CD4-positive, CD25-positive, alpha-beta regulatory T cell (primary cell): ENCODE measurements at regions not wholly inside any gene's neighbourhood (a gene's known extent, or its start where the extent isn't known, plus 50 kb on each side); places are given as distances from the start of the nearest gene placed in this dataset.

ENCODE experiments used
- ATAC-seq, 2 donors: fragments of 150-1000 bp; cut with Tn5 transposase; one replicate each; pipeline ENCODE4 v1.10.0; 2021; ENCODE audit warnings: low read depth in 2 of 2, moderate number of reproducible peaks in 2 of 2, moderate library complexity in 1 of 2
- DNase-seq, 3 donors: peaks; one replicate each; pipeline versions ENCODE4 v3.0.0 to v3.0.0-alpha.2; 2012 to 2022; ENCODE audit warnings: mixed read lengths in 1 of 3
- H3K27ac ChIP-seq: one replicate; pipeline ENCODE4 v1.7.0; 2013; ENCODE audit warnings: mild to moderate bottlenecking, low read length; ENCODE audit not compliant: insufficient read depth, poor library complexity, severe bottlenecking
- H3K27me3 ChIP-seq: one replicate; pipeline ENCODE4 v1.7.0; 2013; ENCODE audit warnings: low read length; ENCODE audit not compliant: control insufficient read depth, insufficient read depth
- H3K36me3 ChIP-seq: one replicate; pipeline ENCODE4 v1.7.0; 2013; ENCODE audit warnings: mild to moderate bottlenecking, low read length, moderate library complexity; ENCODE audit not compliant: control insufficient read depth, insufficient read depth
- H3K4me1 ChIP-seq: 2 replicates; pipeline ENCODE4 v1.7.0; 2013; ENCODE audit warnings: mild to moderate bottlenecking, low read length; ENCODE audit not compliant: insufficient read depth, control insufficient read depth, poor library complexity, severe bottlenecking
- H3K4me3 ChIP-seq: one replicate; pipeline ENCODE4 v1.7.0; 2013; ENCODE audit warnings: low read depth, mild to moderate bottlenecking, low read length, moderate library complexity
- H3K9me3 ChIP-seq, 2 experiments: 1 replicate in 1 of 2; 2 replicates in 1 of 2; pipeline ENCODE4 v1.7.0; 2013; ENCODE audit warnings: low read length in 2 of 2, mild to moderate bottlenecking in 1 of 2, moderate library complexity in 1 of 2; ENCODE audit not compliant: control insufficient read depth in 2 of 2
- H3K27ac Mint-ChIP-seq, 3 donors: one replicate each; pipeline ENCODE4 v1.8.0; 2020 to 2022; ENCODE audit warnings: mild to moderate bottlenecking in 3 of 3, mixed read lengths in 3 of 3, moderate library complexity in 2 of 3
- H3K27me3 Mint-ChIP-seq: one replicate; pipeline ENCODE4 v1.8.0; 2022; ENCODE audit warnings: mild to moderate bottlenecking, mixed read lengths
- H3K36me3 Mint-ChIP-seq: one replicate; pipeline ENCODE4 v1.8.0; 2020; ENCODE audit warnings: mixed read lengths
- H3K4me1 Mint-ChIP-seq, 4 donors: one replicate each; pipeline ENCODE4 v1.8.0; 2020 to 2022; ENCODE audit warnings: mixed read lengths in 4 of 4, mild to moderate bottlenecking in 1 of 4
- H3K4me3 Mint-ChIP-seq, 4 donors: one replicate each; pipeline ENCODE4 v1.8.0; 2020 to 2022; ENCODE audit warnings: mild to moderate bottlenecking in 4 of 4, mixed read lengths in 4 of 4, moderate library complexity in 3 of 4
- H3K9me3 Mint-ChIP-seq, 7 donors: one replicate each; pipeline ENCODE4 v1.8.0; 2020 to 2022; ENCODE audit warnings: mixed read lengths in 7 of 7, mild to moderate bottlenecking in 3 of 7, moderate library complexity in 2 of 7

DNA sequence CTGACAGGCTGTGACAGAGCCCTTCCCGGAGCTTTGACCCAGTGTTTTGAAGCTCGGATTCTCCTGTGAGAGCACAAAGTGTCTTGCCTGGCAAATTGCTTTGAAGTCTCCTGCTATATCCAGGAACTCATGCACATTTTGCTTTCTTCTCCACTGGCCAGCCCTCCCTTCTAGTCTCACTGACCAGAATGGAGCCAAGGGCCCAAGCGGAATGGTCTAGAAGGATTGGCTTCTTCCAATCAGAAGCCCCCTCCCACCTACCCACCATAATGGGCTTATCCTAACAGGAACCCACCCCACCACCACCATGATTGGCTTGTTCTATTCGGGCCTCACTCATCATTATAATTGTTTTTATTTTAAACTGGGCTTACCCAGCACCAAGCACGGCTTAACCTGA is 130.1 kb downstream of the PXDC1 start:
- Histone ChIP-seq H3K36me3 (no peaks in the 10 kb centered on the region), H3K4me1 (no peaks in the 10 kb centered on the region), H3K4me3 (no peak overlapping the region), H3K9me3 (no peaks in the 10 kb centered on the region), H3K27ac (no peak overlapping the region), H3K27me3 (peaks cover 2% of the 10 kb centered on the region)
- Mint-ChIP-seq H3K9me3 (peaks cover 0 to 3% (median 0%) of the 10 kb centered on the region in 7 donors), H3K4me1 (peaks cover 0 to 6% (median 0%) of the 10 kb centered on the region in 4 donors), H3K36me3 (no peaks in the 10 kb centered on the region), H3K4me3 (no peak overlapping the region), H3K27me3 (peaks cover 35% of the 10 kb centered on the region), H3K27ac (no peak overlapping the region)
- DNase-seq (no peak), ATAC-seq (no peak)

DNA sequence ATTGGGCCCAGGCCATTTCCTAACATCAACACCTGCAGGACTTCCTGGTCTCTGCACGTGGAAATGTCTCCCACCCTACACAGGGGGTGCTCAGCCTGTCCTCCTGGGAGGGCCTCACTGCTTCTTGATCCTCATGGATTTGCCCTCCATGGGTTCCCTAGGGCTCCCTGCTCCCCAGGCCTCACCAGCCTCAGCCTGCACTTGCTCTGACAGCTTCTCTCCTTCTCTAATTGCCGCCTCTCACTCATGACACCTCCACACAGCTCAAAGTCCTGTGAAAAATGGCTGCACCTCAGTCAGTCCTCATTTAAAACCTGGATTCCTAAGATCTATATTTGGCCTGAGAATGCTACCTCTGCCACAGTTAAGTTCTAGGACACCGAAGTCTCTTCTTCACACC is 130.6 kb downstream of the PXDC1 start:
- peaks cover 0 to 3% (median 0%) of the 10 kb centered on the region in 7 donors for H3K9me3 Mint-ChIP-seq
- no peak overlapping the region for H3K27ac ChIP-seq
- H3K9me3 ChIP-seq: no peaks in the 10 kb centered on the region
- peaks cover 32% of the 10 kb centered on the region for H3K27me3 Mint-ChIP-seq
- no peak overlapping the region for H3K4me3 ChIP-seq
- peaks cover 2% of the 10 kb centered on the region for H3K27me3 ChIP-seq
- no peak for ATAC-seq
- no peak for DNase-seq
- H3K4me1 Mint-ChIP-seq: peaks cover 0 to 6% (median 0%) of the 10 kb centered on the region in 4 donors
- H3K4me3 Mint-ChIP-seq: no peak overlapping the region
- H3K36me3 ChIP-seq: no peaks in the 10 kb centered on the region
- H3K4me1 ChIP-seq: no peaks in the 10 kb centered on the region
- no peaks in the 10 kb centered on the region for H3K36me3 Mint-ChIP-seq
- H3K27ac Mint-ChIP-seq: no peak overlapping the region

DNA sequence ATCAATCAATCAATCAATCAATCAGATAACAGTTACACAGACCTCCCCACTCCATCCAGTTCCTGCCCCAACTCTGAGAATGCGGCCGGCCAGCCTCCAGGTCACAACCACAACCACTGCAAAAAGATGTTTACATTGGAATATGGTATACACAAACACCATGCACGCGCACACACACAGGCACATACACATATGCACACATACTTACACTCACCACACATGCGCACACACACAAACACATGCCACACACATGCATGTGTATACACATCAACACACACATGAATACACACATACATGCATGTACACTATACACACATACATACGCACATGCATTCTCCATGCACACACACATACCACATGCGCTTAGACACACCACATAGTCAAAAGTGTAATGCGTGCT is 131.1 kb downstream of the PXDC1 start:
- no peaks in the 10 kb centered on the region for H3K4me1 ChIP-seq
- no peaks in the 10 kb centered on the region for H3K36me3 ChIP-seq
- H3K4me3 Mint-ChIP-seq: no peak overlapping the region
- H3K9me3 Mint-ChIP-seq: peaks cover 0 to 3% (median 0%) of the 10 kb centered on the region in 7 donors
- no peak overlapping the region for H3K4me3 ChIP-seq
- H3K27ac ChIP-seq: no peak overlapping the region
- DNase-seq (no peak), ATAC-seq (no peak)
- peaks cover 2% of the 10 kb centered on the region for H3K27me3 ChIP-seq
- H3K36me3 Mint-ChIP-seq: no peaks in the 10 kb centered on the region
- peaks cover 0 to 6% (median 0%) of the 10 kb centered on the region in 4 donors for H3K4me1 Mint-ChIP-seq
- H3K9me3 ChIP-seq: no peaks in the 10 kb centered on the region
- no peak overlapping the region for H3K27ac Mint-ChIP-seq
- peaks cover 31% of the 10 kb centered on the region for H3K27me3 Mint-ChIP-seq

DNA sequence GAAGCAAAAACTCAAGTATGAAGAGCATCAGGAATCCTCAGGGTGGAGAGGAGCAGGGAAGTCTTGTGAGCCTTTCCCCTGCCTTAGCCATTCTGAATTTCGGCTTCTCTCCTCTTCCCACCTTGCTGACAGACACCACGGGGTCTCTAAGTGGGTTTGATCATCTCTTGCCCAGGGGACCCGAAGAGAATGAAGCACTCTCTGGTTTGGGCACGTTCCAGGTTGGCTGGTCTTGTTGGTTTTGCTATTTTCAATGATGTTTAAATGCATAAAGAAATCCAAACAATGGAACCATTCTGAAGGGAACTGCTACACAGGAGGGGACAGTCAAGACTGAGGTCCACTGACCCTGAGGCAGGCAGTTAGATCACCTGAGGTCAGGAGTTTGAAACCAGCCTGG is 131.7 kb downstream of the PXDC1 start:
- ATAC-seq (no peak), DNase-seq (no peak)
- no peak overlapping the region for H3K4me3 Mint-ChIP-seq
- H3K4me3 ChIP-seq: no peak overlapping the region
- no peak overlapping the region for H3K27ac Mint-ChIP-seq
- peaks cover 0 to 3% (median 0%) of the 10 kb centered on the region in 7 donors for H3K9me3 Mint-ChIP-seq
- peaks cover 0 to 6% (median 0%) of the 10 kb centered on the region in 4 donors for H3K4me1 Mint-ChIP-seq
- no peak overlapping the region for H3K27ac ChIP-seq
- H3K27me3 Mint-ChIP-seq: peaks cover 26% of the 10 kb centered on the region
- H3K36me3 Mint-ChIP-seq: no peaks in the 10 kb centered on the region
- no peaks in the 10 kb centered on the region for H3K36me3 ChIP-seq
- no peaks in the 10 kb centered on the region for H3K9me3 ChIP-seq
- peaks cover 2% of the 10 kb centered on the region for H3K27me3 ChIP-seq
- H3K4me1 ChIP-seq: no peaks in the 10 kb centered on the region

DNA sequence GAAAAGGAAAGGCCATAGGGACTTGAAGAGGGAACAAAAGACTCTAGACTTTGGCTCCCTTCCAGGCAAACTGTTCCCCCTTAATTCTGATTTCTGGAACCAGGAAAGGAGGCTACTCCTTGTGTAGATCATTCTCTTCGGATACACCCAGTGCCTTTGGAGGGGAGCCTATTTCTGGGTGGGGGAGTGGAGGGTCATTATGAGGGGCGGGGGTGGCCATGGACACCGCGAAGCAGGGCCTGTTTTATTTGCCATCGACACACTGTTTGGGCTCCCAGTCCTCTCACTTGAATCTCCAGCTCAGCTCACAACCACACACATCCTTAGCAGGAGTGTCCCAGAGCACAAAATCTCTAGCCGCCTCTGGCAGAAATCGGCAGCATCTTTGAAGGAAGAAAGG is 132.3 kb downstream of the PXDC1 start:
- Mint-ChIP-seq H3K4me3 (no peak overlapping the region), H3K27ac (no peak overlapping the region), H3K27me3 (peaks cover 21% of the 10 kb centered on the region), H3K36me3 (no peaks in the 10 kb centered on the region), H3K4me1 (peaks cover 0 to 6% (median 0%) of the 10 kb centered on the region in 4 donors), H3K9me3 (peaks cover 0 to 3% (median 0%) of the 10 kb centered on the region in 7 donors)
- no peak overlapping the region for H3K27ac ChIP-seq
- no peaks in the 10 kb centered on the region for H3K9me3 ChIP-seq
- DNase-seq (no peak), ATAC-seq (no peak)
- H3K27me3 ChIP-seq: peaks cover 2% of the 10 kb centered on the region
- H3K4me1 ChIP-seq: no peaks in the 10 kb centered on the region
- no peaks in the 10 kb centered on the region for H3K36me3 ChIP-seq
- no peak overlapping the region for H3K4me3 ChIP-seq

DNA sequence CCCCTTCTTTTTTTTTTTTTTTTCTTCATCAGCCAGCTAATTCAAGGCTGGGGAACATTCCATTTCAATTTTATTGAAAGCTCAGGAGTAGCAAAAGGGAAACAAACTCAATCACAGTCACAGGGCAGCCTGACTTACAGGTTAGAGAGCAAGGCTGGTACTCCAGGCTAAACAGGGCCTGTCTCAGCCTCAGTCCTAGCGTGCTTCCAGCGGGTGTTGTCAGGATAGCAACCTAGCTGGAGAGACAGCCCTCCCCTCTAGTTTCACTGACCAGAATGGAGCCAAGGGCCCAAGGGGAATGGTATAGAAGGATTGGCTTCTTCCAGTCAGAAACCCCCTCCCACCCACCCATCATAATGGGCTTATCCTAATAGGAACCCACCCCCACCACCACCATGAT is 132.9 kb downstream of the PXDC1 start:
- no peaks in the 10 kb centered on the region for H3K9me3 ChIP-seq
- H3K4me1 ChIP-seq: no peaks in the 10 kb centered on the region
- H3K36me3 Mint-ChIP-seq: no peaks in the 10 kb centered on the region
- H3K4me1 Mint-ChIP-seq: peaks cover 0 to 3% (median 0%) of the 10 kb centered on the region in 4 donors
- H3K4me3 Mint-ChIP-seq: no peak overlapping the region
- no peaks in the 10 kb centered on the region for H3K36me3 ChIP-seq
- H3K27me3 Mint-ChIP-seq: peaks cover 15% of the 10 kb centered on the region
- peaks cover 0 to 1% (median 0%) of the 10 kb centered on the region in 7 donors for H3K9me3 Mint-ChIP-seq
- ATAC-seq (no peak), DNase-seq (no peak)
- no peak overlapping the region for H3K4me3 ChIP-seq
- H3K27ac Mint-ChIP-seq: no peak overlapping the region
- H3K27me3 ChIP-seq: peaks cover 2% of the 10 kb centered on the region
- no peak overlapping the region for H3K27ac ChIP-seq

DNA sequence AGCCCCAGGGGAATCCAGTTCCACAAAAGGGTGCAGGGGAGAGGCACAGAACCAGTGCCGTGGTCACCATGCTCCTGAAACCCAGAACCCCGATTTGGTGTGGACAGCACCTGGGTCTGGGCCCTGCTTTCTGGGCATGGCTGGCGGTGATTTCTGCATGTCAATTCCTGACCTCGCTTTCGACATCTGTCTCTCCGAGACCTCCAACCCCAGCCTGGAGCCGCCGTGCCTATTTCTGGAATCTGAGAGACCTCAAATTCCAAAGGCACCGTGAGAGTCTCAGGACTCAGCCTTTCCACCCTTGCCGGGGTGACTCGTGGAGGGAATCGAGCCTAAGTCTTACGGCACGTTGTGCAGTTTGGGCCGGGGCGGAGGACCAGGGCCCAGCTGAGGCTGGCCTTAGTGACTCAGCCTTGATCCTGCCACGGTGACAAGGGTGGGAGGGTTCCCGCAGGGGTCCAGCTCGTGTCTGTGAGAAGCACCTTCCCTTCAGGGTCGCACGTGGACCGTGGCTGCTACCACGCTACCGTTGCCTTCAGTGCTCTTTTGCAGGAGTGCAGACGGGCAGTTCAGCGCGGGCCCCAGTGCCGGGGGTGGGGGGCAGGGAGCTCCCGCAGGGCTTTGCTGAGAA is 133.7 kb downstream of the PXDC1 start:
- peaks cover 13% of the 10 kb centered on the region for H3K27me3 Mint-ChIP-seq

DNA sequence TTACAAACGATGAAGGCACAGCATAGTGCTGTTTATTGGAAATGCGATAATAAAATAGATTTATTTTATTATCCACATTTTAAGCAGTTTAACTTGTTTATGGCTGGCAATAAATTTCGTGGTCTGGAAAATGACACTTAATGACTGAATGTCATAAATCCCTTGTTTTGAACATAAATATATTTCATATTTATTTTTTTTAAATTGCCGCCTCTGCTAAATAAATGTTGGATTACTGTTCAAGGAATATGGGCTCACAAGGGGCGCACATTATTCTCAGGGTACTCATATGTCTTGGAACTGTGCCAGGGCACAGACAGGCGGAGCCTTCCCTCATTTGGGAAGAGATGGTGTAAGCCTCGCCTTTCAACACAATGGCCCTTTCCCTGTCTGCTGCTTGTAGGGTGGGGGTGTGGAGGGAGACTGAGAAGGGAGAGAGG is 134.3 kb downstream of the PXDC1 start:
- no peak for ATAC-seq
- Histone ChIP-seq H3K4me1 (no peaks in the 10 kb centered on the region), H3K27me3 (no peaks in the 10 kb centered on the region), H3K36me3 (no peaks in the 10 kb centered on the region), H3K27ac (no peak overlapping the region), H3K4me3 (no peak overlapping the region), H3K9me3 (no peaks in the 10 kb centered on the region)
- DNase-seq: no peak
- Mint-ChIP-seq H3K4me1 (no peaks in the 10 kb centered on the region), H3K4me3 (no peak overlapping the region), H3K27ac (no peak overlapping the region), H3K27me3 (peaks cover 10% of the 10 kb centered on the region), H3K36me3 (no peaks in the 10 kb centered on the region), H3K9me3 (peaks cover 0 to 1% (median 0%) of the 10 kb centered on the region in 7 donors)

More for the DNA sequence above, 133.7 kb downstream of the PXDC1 start:
- no peak overlapping the region for H3K4me3 ChIP-seq
- no peaks in the 10 kb centered on the region for H3K9me3 ChIP-seq
- no peak overlapping the region for H3K4me3 Mint-ChIP-seq
- no peak overlapping the region for H3K27ac ChIP-seq
- H3K4me1 ChIP-seq: no peaks in the 10 kb centered on the region
- no peaks in the 10 kb centered on the region for H3K4me1 Mint-ChIP-seq
- ATAC-seq (no peak), DNase-seq (no peak)
- H3K36me3 Mint-ChIP-seq: no peaks in the 10 kb centered on the region
- H3K9me3 Mint-ChIP-seq: peaks cover 0 to 1% (median 0%) of the 10 kb centered on the region in 7 donors
- no peak overlapping the region for H3K27ac Mint-ChIP-seq
- H3K36me3 ChIP-seq: no peaks in the 10 kb centered on the region
- H3K27me3 ChIP-seq: no peaks in the 10 kb centered on the region
